Bronchial epithelial cell (primary cell): ENCODE measurements at regions not wholly inside any gene's neighbourhood (a gene's known extent, or its start where the extent isn't known, plus 50 kb on each side); places are given as distances from the start of the nearest gene placed in this dataset.

Experiments used
- DNase-seq: peaks from one replicate; pipeline ENCODE4 v3.0.0-alpha.2; 2010; ENCODE audit warnings: low read depth
- FAIRE-seq: peaks from 2 replicates; lab custom pipeline; 2011; peaks lifted over from hg19 to GRCh38; lab: Jason Lieb, UNC
- H3K27me3 ChIP-seq: 2 replicates; pipeline ENCODE4 v1.5.1; 2011; ENCODE audit warnings: low read length; ENCODE audit not compliant: control insufficient read depth, insufficient read depth
- H3K36me3 ChIP-seq: 2 replicates; pipeline ENCODE4 v1.5.1; 2011; ENCODE audit warnings: low read length; ENCODE audit not compliant: control insufficient read depth, insufficient read depth
- H3K4me3 ChIP-seq: 2 replicates; pipeline ENCODE4 v1.5.1; 2011; ENCODE audit warnings: mild to moderate bottlenecking, low read depth, low read length, control low read depth
- TF ChIP-seq, protein P1 (sequence below): IDR thresholded peaks from 2 replicates; pipeline ENCODE4 v1.5.1; 2011; ENCODE audit warnings: mild to moderate bottlenecking, moderate library complexity, low read length, control low read depth, inconsistent platforms; ENCODE audit not compliant: insufficient read depth, severe bottlenecking

DNA sequence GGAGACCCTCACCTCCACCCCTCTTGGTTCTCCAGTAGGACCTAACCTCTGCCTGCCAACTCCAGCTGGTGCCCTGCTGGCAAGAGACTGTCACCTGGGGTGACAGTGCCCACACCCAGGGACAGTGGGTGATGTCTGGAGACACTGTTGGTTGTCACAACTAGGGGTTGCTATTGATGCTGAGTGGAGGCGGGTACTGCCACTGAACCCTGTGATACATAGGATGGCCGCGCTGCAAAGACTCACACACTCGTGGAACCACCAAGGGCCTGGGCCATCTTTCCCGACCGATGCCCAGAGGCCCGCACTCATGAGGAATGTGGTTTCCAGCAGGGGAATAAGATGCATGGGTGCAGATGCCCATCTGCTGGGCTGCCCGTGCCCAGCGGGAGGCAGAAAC is 143.2 kb downstream of the SHANK2 start:
- Histone ChIP-seq H3K27me3 (no peaks in the 10 kb centered on the region), H3K36me3 (peaks cover 5% of the 10 kb centered on the region), H3K4me3 (no peak overlapping the region)
- TF ChIP-seq, protein P1, sequence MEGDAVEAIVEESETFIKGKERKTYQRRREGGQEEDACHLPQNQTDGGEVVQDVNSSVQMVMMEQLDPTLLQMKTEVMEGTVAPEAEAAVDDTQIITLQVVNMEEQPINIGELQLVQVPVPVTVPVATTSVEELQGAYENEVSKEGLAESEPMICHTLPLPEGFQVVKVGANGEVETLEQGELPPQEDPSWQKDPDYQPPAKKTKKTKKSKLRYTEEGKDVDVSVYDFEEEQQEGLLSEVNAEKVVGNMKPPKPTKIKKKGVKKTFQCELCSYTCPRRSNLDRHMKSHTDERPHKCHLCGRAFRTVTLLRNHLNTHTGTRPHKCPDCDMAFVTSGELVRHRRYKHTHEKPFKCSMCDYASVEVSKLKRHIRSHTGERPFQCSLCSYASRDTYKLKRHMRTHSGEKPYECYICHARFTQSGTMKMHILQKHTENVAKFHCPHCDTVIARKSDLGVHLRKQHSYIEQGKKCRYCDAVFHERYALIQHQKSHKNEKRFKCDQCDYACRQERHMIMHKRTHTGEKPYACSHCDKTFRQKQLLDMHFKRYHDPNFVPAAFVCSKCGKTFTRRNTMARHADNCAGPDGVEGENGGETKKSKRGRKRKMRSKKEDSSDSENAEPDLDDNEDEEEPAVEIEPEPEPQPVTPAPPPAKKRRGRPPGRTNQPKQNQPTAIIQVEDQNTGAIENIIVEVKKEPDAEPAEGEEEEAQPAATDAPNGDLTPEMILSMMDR: no peak
- DNase-seq: no peak
- FAIRE-seq: no peak

- TF ChIP-seq, protein P1: no peak
- no peak for FAIRE-seq
- no peak for DNase-seq
- Histone ChIP-seq H3K27me3 (no peaks in the 10 kb centered on the region), H3K36me3 (peaks cover 5% of the 10 kb centered on the region), H3K4me3 (no peak overlapping the region)
These were observed 144.1 kb downstream of the SHANK2 start for GRCh38 chr11:71108013-71108865.

DNA sequence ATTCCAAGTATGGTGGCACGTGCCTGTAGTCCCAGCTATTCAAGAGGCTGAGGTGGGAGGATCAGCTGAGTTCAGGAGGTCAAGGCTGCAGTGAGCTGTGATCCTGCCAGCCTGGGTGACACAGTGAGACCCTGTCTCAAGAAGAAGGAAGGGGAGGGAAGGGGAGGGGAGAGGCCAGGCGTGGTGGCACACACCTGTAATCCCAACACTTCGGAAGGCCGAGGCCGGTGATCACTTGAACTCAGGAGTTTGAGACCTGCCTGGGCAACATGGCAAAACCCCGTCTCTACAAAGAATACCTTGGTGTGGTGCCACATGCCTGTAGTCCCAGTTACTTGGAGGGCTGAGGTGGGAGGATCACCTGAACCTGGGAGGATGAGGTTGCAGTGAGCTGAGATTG is 145.7 kb downstream of the SHANK2 start:
- FAIRE-seq: no peak
- TF ChIP-seq, protein P1: no peak
- DNase-seq: no peak
- Histone ChIP-seq H3K4me3 (no peak overlapping the region), H3K27me3 (no peaks in the 10 kb centered on the region), H3K36me3 (peaks cover 5% of the 10 kb centered on the region)

DNA sequence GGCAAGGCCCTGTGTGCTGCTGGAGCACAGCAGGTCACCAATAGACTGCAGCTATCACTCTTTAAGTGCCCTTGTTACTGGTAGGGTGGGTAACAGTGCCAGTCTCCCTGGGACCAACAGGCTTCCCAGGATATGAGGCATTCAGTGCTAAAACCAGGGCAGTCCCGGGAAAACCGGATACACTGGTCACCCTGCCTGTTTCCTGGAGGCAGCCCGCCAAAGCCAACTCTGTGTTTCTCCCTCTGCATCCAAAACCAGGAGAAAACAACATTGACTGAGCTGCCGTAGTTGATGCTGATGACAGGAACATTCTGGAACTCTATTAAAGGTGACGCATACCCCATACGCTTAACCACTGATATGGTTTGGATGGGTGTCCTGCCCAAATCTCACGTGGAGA is 149.1 kb downstream of the SHANK2 start:
- TF ChIP-seq, protein P1: no peak
- H3K27me3 ChIP-seq: no peaks in the 10 kb centered on the region
- no peak for FAIRE-seq
- no peaks in the 10 kb centered on the region for H3K36me3 ChIP-seq
- H3K4me3 ChIP-seq: no peak overlapping the region
- peak; percentile 61 for DNase-seq

GRCh38 chr11:71102251-71102995 is 150.0 kb downstream of the SHANK2 start:
- Histone ChIP-seq H3K4me3 (no peak overlapping the region), H3K27me3 (no peaks in the 10 kb centered on the region), H3K36me3 (no peaks in the 10 kb centered on the region)
- DNase-seq (no peak), FAIRE-seq (no peak)
- TF ChIP-seq, protein P1: no peak
